HCT116 (cell line): ENCODE measurements at regions not wholly inside any gene's neighbourhood (a gene's known extent, or its start where the extent isn't known, plus 50 kb on each side); places are given as distances from the start of the nearest gene placed in this dataset.

Experiments used
- CTCF ChIP-seq, 3 experiments: fragments of 200-600 bp in 1 of 3; sonication (generic) in 1 of 3; IDR thresholded peaks in 2 of 3; conservative IDR thresholded peaks in 1 of 3; 2 replicates each; pipeline ENCODE4 v1.5.1; 2012 to 2017; ENCODE audit warnings: low read depth in 2 of 3, low read length in 2 of 3, antibody characterized with exemption in 1 of 3, borderline replicate concordance in 1 of 3, control low read depth in 1 of 3, mild to moderate bottlenecking in 1 of 3, mixed read lengths in 1 of 3, mixed run types in 1 of 3, moderate library complexity in 1 of 3; ENCODE audit not compliant: insufficient read depth in 1 of 3
- REST ChIP-seq: IDR thresholded peaks from 2 replicates; pipeline ENCODE4 v1.6.1; 2012; ENCODE audit warnings: low read depth
- SIN3A ChIP-seq: IDR thresholded peaks from 2 replicates; pipeline ENCODE4 v1.6.1; 2012; ENCODE audit warnings: low read depth

GRCh38 chr12:74391283-74391682 lies 146.4 kb upstream of the ATXN7L3B start:
- TF ChIP-seq CTCF (IDR thresholded peaks at IDR 0.05 in 2 of 3, conservative IDR thresholded peaks at IDR 0.05 in 1 of 3; ENCODE audit: borderline replicate concordance in 1 of 3, insufficient read depth in 1 of 3, low read depth in 2 of 3, low read length in 2 of 3) (no peak), REST (no peak), SIN3A (no peak)
